Pancreas (tissue), 10 donors: ENCODE measurements at regions not wholly inside any gene's neighbourhood (a gene's known extent, or its start where the extent isn't known, plus 50 kb on each side); places are given as distances from the start of the nearest gene placed in this dataset.
A peak's percentile ranks its signal among the peaks of the same experiment; 100 is the strongest.

Source experiments
- ATAC-seq, 4 donors: fragments of 200-7000 bp; cut with Tn5 transposase; one replicate each; pipeline versions ENCODE4 v1.8.0 to v1.9.1; 2020; ENCODE audit warnings: mild to moderate bottlenecking in 4 of 4, moderate library complexity in 4 of 4
- DNase-seq, 6 donors: peaks; one replicate each; pipeline ENCODE4 v3.0.0-alpha.2; 2020
- FAIRE-seq: peaks from 2 replicates; lab custom pipeline; 2012; peaks lifted over from hg19 to GRCh38; lab: Jason Lieb, UNC
- H3K27ac ChIP-seq, 4 donors: fragments of 200-600 bp; sonication (generic); 1 replicate in 3 of 4; 2 replicates in 1 of 4; pipeline versions ENCODE4 v1.5.0 to v1.8.0; 2020
- H3K27me3 ChIP-seq, 4 donors: fragments of 200-600 bp; one replicate each; pipeline ENCODE4 v1.8.0; 2021
- H3K36me3 ChIP-seq, 3 donors: fragments of 200-600 bp; sonication (generic) in 1 of 3; one replicate each; pipeline versions ENCODE4 v1.5.0 to v1.8.0; 2020 to 2021
- H3K4me1 ChIP-seq, 3 donors: fragments of 200-600 bp; one replicate each; pipeline ENCODE4 v1.8.0; 2021
- H3K4me3 ChIP-seq, 4 donors: fragments of 200-600 bp; sonication (generic) in 2 of 4; one replicate each; pipeline versions ENCODE4 v1.5.0 to v1.8.0; 2020 to 2021
- H3K9me3 ChIP-seq, 4 donors: fragments of 200-600 bp; one replicate each; pipeline ENCODE4 v1.8.0; 2021
- CTCF ChIP-seq, 4 donors: fragments of 200-600 bp; sonication (generic) in 3 of 4; IDR thresholded peaks; one replicate each; pipeline versions ENCODE4 v1.5.0 to v1.8.0; 2021; ENCODE audit warnings: antibody characterized with exemption in 4 of 4
- WGBS, 2 donors: extraction: QIAGEN DNeasy Blood & Tissue Kit; methylation state at CpG; one replicate each; pipeline ENCODE4 v1.1.7; 2013; 5-methylcytosine and 5-hydroxymethylcytosine counted together
- intact Hi-C, 3 donors: fragments of 100-400 bp; cut with DNase I; formaldehyde crosslinking; loops; one replicate each; pipeline versions ENCODE4 v1.11.1 to v1.14.2; 2022
- donor health status: healthy with polysubstance abuse.
- donor health status: DM: no; HTN: no; CAD: no; lungs with moderate emphysema.
- donor health status: DM: no; HTN: no; CAD: no.
- donor health status: control.
- donor health status: control.
- donor health status: Bipolar disorder and iron deficiency.
- donor health status: DM: yes; HTN: yes; CAD: no.
- donor health status: DM: no; HTN: no; CAD: no.
- donor health status: DM: no; HTN: no; CAD: no.
- donor health status: DM: yes; HTN: yes; CAD: no.

GRCh38 chr5:121726991-121727390, 124.7 kb upstream of the FTMT start:
- no peak overlapping the region for H3K27ac ChIP-seq
- H3K27me3 ChIP-seq = no peaks in the 10 kb centered on the region
- TF ChIP-seq CTCF (IDR thresholded peaks at IDR 0.05) = no peak
- no peak overlapping the region for H3K4me3 ChIP-seq
- no peaks in the 10 kb centered on the region for H3K9me3 ChIP-seq
- no peak for ATAC-seq
- FAIRE-seq = no peak
- 62 to 73% methylated on average over 8 of the region's 8 CpGs for WGBS, 2 donors
- H3K36me3 ChIP-seq = no peaks in the 10 kb centered on the region
- intact Hi-C loops = no loop called here
- DNase-seq = peak in 1 of 6 donors; percentile 15
- no peaks in the 10 kb centered on the region for H3K4me1 ChIP-seq

GRCh38 chr5:121731377-121731776, 120.3 kb upstream of the FTMT start:
- Histone ChIP-seq H3K4me1 (no peaks in the 10 kb centered on the region), H3K27me3 (no peaks in the 10 kb centered on the region), H3K9me3 (no peaks in the 10 kb centered on the region), H3K36me3 (no peaks in the 10 kb centered on the region), H3K4me3 (no peak overlapping the region), H3K27ac (no peak overlapping the region)
- ATAC-seq = no peak
- FAIRE-seq = no peak
- DNase-seq = no peak
- intact Hi-C loops = no loop called here
- 44 to 55% methylated on average over 3 of the region's 3 CpGs for WGBS, 2 donors
- TF ChIP-seq CTCF (IDR thresholded peaks at IDR 0.05) = no peak

- intact Hi-C loops = no loop called here
- TF ChIP-seq CTCF (IDR thresholded peaks at IDR 0.05) = no peak
- Histone ChIP-seq H3K36me3 (no peaks in the 10 kb centered on the region), H3K27ac (no peak overlapping the region), H3K9me3 (no peaks in the 10 kb centered on the region), H3K4me3 (no peak overlapping the region), H3K4me1 (no peaks in the 10 kb centered on the region), H3K27me3 (no peaks in the 10 kb centered on the region)
- ATAC-seq (no peak), DNase-seq (no peak), FAIRE-seq (no peak)
- WGBS, 2 donors = 87 to 91% methylated on average over 2 of the region's 2 CpGs
These were observed 116.1 kb upstream of the FTMT start for GRCh38 chr5:121735618-121736017.

- H3K36me3 ChIP-seq = no peaks in the 10 kb centered on the region
- ATAC-seq (no peak), DNase-seq (no peak), FAIRE-seq (no peak)
- no peaks in the 10 kb centered on the region for H3K9me3 ChIP-seq
- H3K4me3 ChIP-seq = no peak overlapping the region
- no peak for TF ChIP-seq CTCF (IDR thresholded peaks at IDR 0.05)
- intact Hi-C loops = no loop called here
- WGBS, 2 donors = 77 to 85% methylated on average over 2 of the region's 2 CpGs
- H3K27me3 ChIP-seq = no peaks in the 10 kb centered on the region
- no peaks in the 10 kb centered on the region for H3K4me1 ChIP-seq
- H3K27ac ChIP-seq = no peak overlapping the region
These were observed 114.6 kb upstream of the FTMT start for GRCh38 chr5:121737120-121737519.

GRCh38 chr5:121741156-121741555, 110.5 kb upstream of the FTMT start:
- WGBS, 2 donors = 61 to 72% methylated on average over 3 of the region's 3 CpGs
- FAIRE-seq = no peak
- Histone ChIP-seq H3K4me1 (no peaks in the 10 kb centered on the region), H3K36me3 (no peaks in the 10 kb centered on the region), H3K27me3 (no peaks in the 10 kb centered on the region), H3K9me3 (no peaks in the 10 kb centered on the region), H3K27ac (no peak overlapping the region), H3K4me3 (no peak overlapping the region)
- ATAC-seq = no peak
- TF ChIP-seq CTCF (IDR thresholded peaks at IDR 0.05) = no peak
- no peak for DNase-seq
- intact Hi-C loops = no loop called here
